NCI-H1930 (cell line): ENCODE measurements at regions not wholly inside any gene's neighbourhood (a gene's known extent, or its start where the extent isn't known, plus 50 kb on each side); places are given as distances from the start of the nearest gene placed in this dataset.

Source experiments
- DNase-seq, 2 experiments: peaks; one replicate each; lab custom pipeline; 2025; lab: John Stamatoyannopoulos, UW

- DNase-seq: no peak
Observed at GRCh38 chr1:182293119-182293589, 98.4 kb downstream of the GLUL start.

GRCh38 chr1:182292193-182292741 lies 99.3 kb downstream of the GLUL start:
- DNase-seq: no peak

- no peak for DNase-seq
Observed at GRCh38 chr1:182291584-182292192, 99.9 kb downstream of the GLUL start.

- no peak for DNase-seq
Observed at GRCh38 chr1:182288749-182289604, 102.6 kb downstream of the GLUL start.

- DNase-seq: no peak
Observed at GRCh38 chr1:182286761-182287160, 104.8 kb downstream of the GLUL start.

- DNase-seq: no peak
Observed at GRCh38 chr1:182283746-182284544, 107.6 kb downstream of the GLUL start.

GRCh38 chr1:182281541-182281940 lies 110.0 kb downstream of the GLUL start:
- no peak for DNase-seq

GRCh38 chr1:182280504-182280900 lies 111.1 kb downstream of the GLUL start:
- no peak for DNase-seq

- DNase-seq: no peak
Observed at GRCh38 chr1:182279724-182280503, 111.7 kb downstream of the GLUL start.

GRCh38 chr1:182279302-182279701 lies 112.3 kb downstream of the GLUL start:
- no peak for DNase-seq

- no peak for DNase-seq
Observed at GRCh38 chr1:182278144-182279054, 113.2 kb downstream of the GLUL start.

- DNase-seq: no peak
Observed at GRCh38 chr1:182275271-182275670, 116.3 kb downstream of the GLUL start.

- no peak for DNase-seq
Observed at GRCh38 chr1:182274618-182275017, 117.0 kb downstream of the GLUL start.

- no peak for DNase-seq
Observed at GRCh38 chr1:182270731-182271130, 120.9 kb downstream of the GLUL start.

GRCh38 chr1:182269097-182269496 lies 122.5 kb downstream of the GLUL start:
- no peak for DNase-seq

- DNase-seq: no peak
Observed at GRCh38 chr1:182268669-182269068, 122.9 kb downstream of the GLUL start.

- no peak for DNase-seq
Observed at GRCh38 chr1:182264185-182264584, 127.4 kb downstream of the GLUL start.

GRCh38 chr1:182263706-182264105 lies 127.9 kb downstream of the GLUL start:
- no peak for DNase-seq

GRCh38 chr1:182262425-182262824 lies 129.2 kb downstream of the GLUL start:
- no peak for DNase-seq

- no peak for DNase-seq
Observed at GRCh38 chr1:182261655-182262054, 129.9 kb downstream of the GLUL start.
